GM12878 (cell line): ENCODE measurements at regions not wholly inside any gene's neighbourhood (a gene's known extent, or its start where the extent isn't known, plus 50 kb on each side); places are given as distances from the start of the nearest gene placed in this dataset.

Experiments used
- ATAC-seq: fragments of 200-7000 bp; cut with Tn5 transposase; 3 replicates; pipeline ENCODE4 v1.9.1; 2020; ENCODE audit warnings: mild to moderate bottlenecking, moderate library complexity
- BruUV-seq: library from RNA; stranded (reverse); fragments of 400-500 nt; replicated peaks from 2 replicates; lab custom pipeline; 2021; lab: Mats Ljungman, UMichigan
- CTCF ChIA-PET: fragments of 300-600 bp; sonication (Branson Sonifier 250); formaldehyde crosslinking; extraction: SDS; loops from one replicate; lab custom pipeline; 2021; ENCODE audit warnings: inconsistent platforms; lab: Yijun Ruan, JAX
- POLR2A ChIA-PET: fragments of 350-600 bp; formaldehyde crosslinking; extraction: SDS; loops from one replicate; lab custom pipeline; 2021; ENCODE audit warnings: inconsistent platforms; lab: Charles Lee
- RAD21 ChIA-PET: fragments of 300-600 bp; sonication (Branson Sonifier 250); formaldehyde crosslinking; loops from one replicate; lab custom pipeline; 2023; ENCODE audit warnings: antibody characterized with exemption; ENCODE audit not compliant: unreplicated experiment; lab: Charles Lee
- SMC1A ChIA-PET: fragments of 300-600 bp; sonication (Branson Sonifier 250); formaldehyde crosslinking; loops from one replicate; lab custom pipeline; 2023; ENCODE audit not compliant: unreplicated experiment, uncharacterized antibody; lab: Charles Lee
- DNase-seq: peaks from one replicate; pipeline ENCODE4 v3.0.0-alpha.2; 2011; ENCODE audit warnings: low read depth, low spot score
- FAIRE-seq: peaks from 3 replicates; lab custom pipeline; 2011; peaks lifted over from hg19 to GRCh38; lab: Jason Lieb, UNC
- H2AFZ ChIP-seq: 2 replicates; pipeline ENCODE4 v1.6.0; 2011; ENCODE audit warnings: low read depth, low read length, control low read depth; ENCODE audit not compliant: control insufficient read depth
- H3K27ac ChIP-seq: 2 replicates; pipeline ENCODE4 v1.5.1; 2011; ENCODE audit warnings: control low read depth; ENCODE audit not compliant: control insufficient read depth, insufficient read depth
- H3K27me3 ChIP-seq, 2 experiments: replicated peaks in 1 of 2; 2 replicates each; pipeline versions ENCODE4 v1.6.0 to v1.6.1; 2011; ENCODE audit warnings: low read length in 1 of 2; ENCODE audit not compliant: control insufficient read depth in 2 of 2, insufficient read depth in 2 of 2
- H3K36me3 ChIP-seq, 2 experiments: 2 replicates each; pipeline ENCODE4 v1.5.1; 2011; ENCODE audit warnings: low read length in 1 of 2; ENCODE audit not compliant: control insufficient read depth in 2 of 2, insufficient read depth in 2 of 2
- H3K4me1 ChIP-seq: 2 replicates; pipeline ENCODE4 v1.6.1; 2011; ENCODE audit warnings: mild to moderate bottlenecking, low read length, moderate library complexity, mixed read lengths; ENCODE audit not compliant: control insufficient read depth, insufficient read depth
- H3K4me2 ChIP-seq: 2 replicates; pipeline ENCODE4 v1.6.0; 2011; ENCODE audit warnings: control low read depth; ENCODE audit not compliant: control insufficient read depth, insufficient read depth
- H3K4me3 ChIP-seq: fragments of 200-600 bp; sonication (generic); 2 replicates; pipeline ENCODE4 v1.5.1; 2016
- H3K79me2 ChIP-seq: 2 replicates; pipeline ENCODE4 v1.6.0; 2011; ENCODE audit warnings: low read length; ENCODE audit not compliant: control insufficient read depth, insufficient read depth
- H3K9ac ChIP-seq: 2 replicates; pipeline ENCODE4 v1.8.0; 2011; ENCODE audit warnings: low read length, control low read depth, mixed read lengths; ENCODE audit not compliant: control insufficient read depth, insufficient read depth
- H3K9me3 ChIP-seq: replicated peaks from 3 replicates; pipeline ENCODE4 v1.5.1; 2011; ENCODE audit warnings: mild to moderate bottlenecking, low read length; ENCODE audit not compliant: control insufficient read depth, insufficient read depth
- H4K20me1 ChIP-seq: 2 replicates; pipeline ENCODE4 v1.6.0; 2011; ENCODE audit not compliant: control insufficient read depth, insufficient read depth
- ASH2L ChIP-seq: fragments of 300-600, 200-600 bp; sonication (generic); IDR thresholded peaks from 2 replicates; pipeline ENCODE4 v1.6.1; 2017; ENCODE audit warnings: low read depth, mild to moderate bottlenecking, borderline replicate concordance
- KAT2A ChIP-seq: conservative IDR thresholded peaks from 2 replicates; pipeline ENCODE4 v1.6.1; 2011; ENCODE audit warnings: low read depth, low read length; ENCODE audit not compliant: control insufficient read depth
- NR2C1 ChIP-seq: fragments of 450-650 bp; IDR thresholded peaks from 2 replicates; pipeline ENCODE4 v1.6.1; 2017; ENCODE audit warnings: antibody characterized with exemption, mild to moderate bottlenecking, moderate library complexity
- PAX5 ChIP-seq: IDR thresholded peaks from 2 replicates; pipeline ENCODE4 v1.6.1; 2011; ENCODE audit warnings: low read depth, low read length, borderline replicate concordance
- SMARCA5 ChIP-seq: fragments of 450-650 bp; IDR thresholded peaks from 2 replicates; pipeline ENCODE4 v1.6.1; 2017; ENCODE audit warnings: mild to moderate bottlenecking
- TCF3 ChIP-seq: IDR thresholded peaks from 2 replicates; pipeline ENCODE4 v1.6.1; 2012; ENCODE audit warnings: low read depth, mild to moderate bottlenecking, low read length, borderline replicate concordance; ENCODE audit not compliant: insufficient read depth
- WGBS: methylation state at CpG from one replicate; pipeline ENCODE4 v1.1.6; 2016; ENCODE audit warnings: low lambda C conversion rate; ENCODE audit not compliant: insufficient replicate concordance, insufficient coverage; ENCODE audit errors: missing lambda C conversion rate; 5-methylcytosine and 5-hydroxymethylcytosine counted together
- in situ Hi-C: fragments of 300-500 bp; cut with MboI; formaldehyde crosslinking; loops from 9 replicates; pipeline ENCODE4 v1.14.3; 2018; ENCODE audit warnings: mixed read lengths
- intact Hi-C: fragments of 100-400 bp; cut with micrococcal nuclease; formaldehyde crosslinking; loops from one replicate; pipeline ENCODE4 v1.14.2; 2022; ENCODE audit not compliant: unreplicated experiment
- TF ChIP-seq, protein P1 (sequence below): fragments of 450-650 bp; IDR thresholded peaks from 2 replicates; pipeline ENCODE4 v1.6.1; 2016; ENCODE audit warnings: mild to moderate bottlenecking, moderate library complexity, borderline replicate concordance

DNA sequence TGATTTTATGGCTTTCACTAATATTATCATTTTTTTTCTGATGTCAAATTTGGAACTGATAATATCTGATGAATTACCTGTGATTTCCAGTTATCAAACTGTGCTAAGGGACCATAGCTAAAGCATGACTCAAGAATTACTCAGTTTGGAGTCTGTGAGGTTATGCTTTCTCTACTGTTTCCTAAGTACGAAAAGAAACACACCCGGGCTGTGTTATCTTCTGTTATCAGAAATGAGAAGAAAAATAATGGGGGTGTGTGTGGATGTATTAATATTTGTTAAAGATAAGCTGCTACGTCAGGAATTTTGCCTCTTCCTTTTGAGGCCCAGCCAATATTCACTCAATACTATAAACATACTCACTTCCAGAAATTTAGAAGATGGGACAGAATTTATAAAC is 1401.9 kb upstream of the FLRT2 start:
- ChIA-PET POLR2A (no interaction called here), RAD21 (no interaction called here), SMC1A (no interaction called here), CTCF (no interaction called here)
- H3K79me2 ChIP-seq, result no peaks in the 10 kb centered on the region
- no peak for ATAC-seq
- no peak for TF ChIP-seq KAT2A
- no peak for TF ChIP-seq TCF3
- TF ChIP-seq ASH2L, result no peak
- no peak for TF ChIP-seq SMARCA5
- TF ChIP-seq, protein P1, sequence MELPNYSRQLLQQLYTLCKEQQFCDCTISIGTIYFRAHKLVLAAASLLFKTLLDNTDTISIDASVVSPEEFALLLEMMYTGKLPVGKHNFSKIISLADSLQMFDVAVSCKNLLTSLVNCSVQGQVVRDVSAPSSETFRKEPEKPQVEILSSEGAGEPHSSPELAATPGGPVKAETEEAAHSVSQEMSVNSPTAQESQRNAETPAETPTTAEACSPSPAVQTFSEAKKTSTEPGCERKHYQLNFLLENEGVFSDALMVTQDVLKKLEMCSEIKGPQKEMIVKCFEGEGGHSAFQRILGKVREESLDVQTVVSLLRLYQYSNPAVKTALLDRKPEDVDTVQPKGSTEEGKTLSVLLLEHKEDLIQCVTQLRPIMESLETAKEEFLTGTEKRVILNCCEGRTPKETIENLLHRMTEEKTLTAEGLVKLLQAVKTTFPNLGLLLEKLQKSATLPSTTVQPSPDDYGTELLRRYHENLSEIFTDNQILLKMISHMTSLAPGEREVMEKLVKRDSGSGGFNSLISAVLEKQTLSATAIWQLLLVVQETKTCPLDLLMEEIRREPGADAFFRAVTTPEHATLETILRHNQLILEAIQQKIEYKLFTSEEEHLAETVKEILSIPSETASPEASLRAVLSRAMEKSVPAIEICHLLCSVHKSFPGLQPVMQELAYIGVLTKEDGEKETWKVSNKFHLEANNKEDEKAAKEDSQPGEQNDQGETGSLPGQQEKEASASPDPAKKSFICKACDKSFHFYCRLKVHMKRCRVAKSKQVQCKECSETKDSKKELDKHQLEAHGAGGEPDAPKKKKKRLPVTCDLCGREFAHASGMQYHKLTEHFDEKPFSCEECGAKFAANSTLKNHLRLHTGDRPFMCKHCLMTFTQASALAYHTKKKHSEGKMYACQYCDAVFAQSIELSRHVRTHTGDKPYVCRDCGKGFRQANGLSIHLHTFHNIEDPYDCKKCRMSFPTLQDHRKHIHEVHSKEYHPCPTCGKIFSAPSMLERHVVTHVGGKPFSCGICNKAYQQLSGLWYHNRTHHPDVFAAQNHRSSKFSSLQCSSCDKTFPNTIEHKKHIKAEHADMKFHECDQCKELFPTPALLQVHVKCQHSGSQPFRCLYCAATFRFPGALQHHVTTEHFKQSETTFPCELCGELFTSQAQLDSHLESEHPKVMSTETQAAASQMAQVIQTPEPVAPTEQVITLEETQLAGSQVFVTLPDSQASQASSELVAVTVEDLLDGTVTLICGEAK, result no peak
- TF ChIP-seq NR2C1, result no peak
- no peak for TF ChIP-seq PAX5
- H3K9me3 ChIP-seq, result no peaks in the 10 kb centered on the region
- no peaks in the 10 kb centered on the region for H3K36me3 ChIP-seq
- no peak for FAIRE-seq
- no peak for DNase-seq
- H3K9ac ChIP-seq, result no peak overlapping the region
- in situ Hi-C loops (no loop called here), intact Hi-C loops (no loop called here)
- no peaks in the 10 kb centered on the region for H3K27me3 ChIP-seq
- H3K4me2 ChIP-seq, result no peak overlapping the region
- H3K4me3 ChIP-seq, result no peak overlapping the region
- no peak overlapping the region for H3K27ac ChIP-seq
- H4K20me1 ChIP-seq, result no peaks in the 10 kb centered on the region
- 18% methylated on average over 3 of the region's 3 CpGs for WGBS
- H3K4me1 ChIP-seq, result no peaks in the 10 kb centered on the region
- no TSS peak for BruUV-seq
- H2AFZ ChIP-seq, result no peak overlapping the region
